Activated B cell treated with CpG ODN at 0.5 μM for 24 hours (primary cell): ENCODE measurements at regions not wholly inside any gene's neighbourhood (a gene's known extent, or its start where the extent isn't known, plus 50 kb on each side); places are given as distances from the start of the nearest gene placed in this dataset.

ENCODE experiments used
- ATAC-seq: fragments of 200-7000 bp; cut with Tn5 transposase; one replicate; pipeline ENCODE4 v1.10.0; 2021; ENCODE audit warnings: low read depth, mild to moderate bottlenecking, moderate library complexity
- CTCF ChIA-PET: fragments of 350-600 bp; sonication (Branson Sonifier 250); formaldehyde crosslinking; loops from one replicate; lab custom pipeline; 2021; ENCODE audit warnings: antibody characterized with exemption; lab: Charles Lee
- POLR2A ChIA-PET: fragments of 350-600 bp; sonication (Branson Sonifier 250); formaldehyde crosslinking; loops from one replicate; lab custom pipeline; 2021; ENCODE audit warnings: antibody characterized with exemption; lab: Charles Lee
- DNase-seq: peaks from one replicate; pipeline ENCODE4 v3.0.0; 2022
- H3K27ac Mint-ChIP-seq: one replicate; pipeline ENCODE4 v1.8.0; 2020; ENCODE audit warnings: mixed read lengths
- H3K27me3 Mint-ChIP-seq: one replicate; pipeline ENCODE4 v1.8.0; 2021; ENCODE audit warnings: mixed read lengths
- H3K36me3 Mint-ChIP-seq: one replicate; pipeline ENCODE4 v1.8.0; 2021; ENCODE audit warnings: low read depth, mixed read lengths
- H3K4me1 Mint-ChIP-seq: one replicate; pipeline ENCODE4 v1.8.0; 2021; ENCODE audit warnings: mixed read lengths
- H3K4me3 Mint-ChIP-seq: one replicate; pipeline ENCODE4 v1.8.0; 2020; ENCODE audit warnings: mild to moderate bottlenecking, mixed read lengths
- H3K9me3 Mint-ChIP-seq: one replicate; pipeline ENCODE4 v1.8.0; 2020; ENCODE audit warnings: mixed read lengths
- CTCF ChIP-seq: fragments of 200-600 bp; IDR thresholded peaks from one replicate; pipeline ENCODE4 v1.8.0; 2022; ENCODE audit warnings: antibody characterized with exemption, mild to moderate bottlenecking
- intact Hi-C: fragments of 100-400 bp; cut with micrococcal nuclease; formaldehyde crosslinking; loops from one replicate; pipeline ENCODE4 v1.15.1; 2024

DNA sequence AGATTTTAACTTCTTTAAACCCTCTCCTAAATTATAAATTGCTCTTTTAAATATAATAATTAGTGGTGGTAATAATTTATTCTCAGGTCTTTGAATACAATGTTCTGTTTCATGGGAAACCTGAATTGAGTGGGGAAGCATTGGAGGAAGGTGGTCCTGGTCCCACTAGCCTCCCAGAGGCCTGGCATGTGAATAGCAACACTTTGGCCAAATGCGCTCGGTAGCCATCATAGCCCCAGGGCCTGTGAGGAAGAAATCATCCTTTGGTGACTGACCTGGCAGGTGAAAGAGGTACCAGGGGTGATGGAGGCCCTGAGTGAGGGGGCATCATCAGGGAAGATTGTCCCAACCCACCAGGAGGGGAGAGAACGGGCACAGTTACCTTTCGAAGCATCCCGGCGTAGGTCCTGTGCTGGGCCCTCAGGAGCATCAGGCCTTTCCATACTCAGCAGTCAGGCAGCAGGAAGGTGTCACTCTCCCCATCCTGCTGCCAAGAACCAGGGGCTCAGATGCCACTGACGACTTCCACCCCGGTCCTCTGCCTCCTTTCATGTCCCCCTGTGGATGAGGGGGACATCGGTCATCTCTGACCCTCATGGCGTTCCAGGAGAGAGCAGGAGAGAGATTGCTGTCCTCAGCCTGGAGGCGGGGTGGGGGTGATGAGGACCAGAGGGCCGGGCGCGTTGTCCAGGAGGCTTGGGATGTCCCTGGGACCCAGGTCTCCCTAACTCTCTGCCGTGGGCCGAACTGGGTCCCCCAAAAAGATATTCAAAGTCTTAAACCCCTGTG is 78.6 kb upstream of the HPCAL1 start:
- ATAC-seq: no peak
- no peak overlapping the region for H3K27ac Mint-ChIP-seq
- intact Hi-C loops: no loop called here
- no peaks in the 10 kb centered on the region for H3K4me1 Mint-ChIP-seq
- TF ChIP-seq CTCF: no peak
- CTCF ChIA-PET: no interaction called here
- no peaks in the 10 kb centered on the region for H3K36me3 Mint-ChIP-seq
- no peak overlapping the region for H3K4me3 Mint-ChIP-seq
- POLR2A ChIA-PET: no interaction called here
- H3K27me3 Mint-ChIP-seq: peaks cover 2% of the 10 kb centered on the region
- H3K9me3 Mint-ChIP-seq: no peaks in the 10 kb centered on the region
- no peak for DNase-seq

- intact Hi-C loops: no loop called here
- ATAC-seq (no peak), DNase-seq (no peak)
- no peaks in the 10 kb centered on the region for H3K9me3 Mint-ChIP-seq
- H3K36me3 Mint-ChIP-seq: no peaks in the 10 kb centered on the region
- no peak overlapping the region for H3K4me3 Mint-ChIP-seq
- peaks cover 2% of the 10 kb centered on the region for H3K27me3 Mint-ChIP-seq
- TF ChIP-seq CTCF: no peak
- POLR2A ChIA-PET: no interaction called here
- H3K4me1 Mint-ChIP-seq: no peaks in the 10 kb centered on the region
- H3K27ac Mint-ChIP-seq: no peak overlapping the region
- CTCF ChIA-PET: no interaction called here
Observed at GRCh38 chr2:10224734-10225133, 78.0 kb upstream of the HPCAL1 start.

GRCh38 chr2:10225291-10226037 is 77.2 kb upstream of the HPCAL1 start:
- Mint-ChIP-seq H3K27me3 (peaks cover 1% of the 10 kb centered on the region), H3K36me3 (no peaks in the 10 kb centered on the region), H3K9me3 (no peaks in the 10 kb centered on the region), H3K4me3 (no peak overlapping the region), H3K27ac (no peak overlapping the region), H3K4me1 (no peaks in the 10 kb centered on the region)
- DNase-seq (no peak), ATAC-seq (no peak)
- TF ChIP-seq CTCF: no peak
- POLR2A ChIA-PET: no interaction called here
- intact Hi-C loops: no loop called here
- CTCF ChIA-PET: no interaction called here

DNA sequence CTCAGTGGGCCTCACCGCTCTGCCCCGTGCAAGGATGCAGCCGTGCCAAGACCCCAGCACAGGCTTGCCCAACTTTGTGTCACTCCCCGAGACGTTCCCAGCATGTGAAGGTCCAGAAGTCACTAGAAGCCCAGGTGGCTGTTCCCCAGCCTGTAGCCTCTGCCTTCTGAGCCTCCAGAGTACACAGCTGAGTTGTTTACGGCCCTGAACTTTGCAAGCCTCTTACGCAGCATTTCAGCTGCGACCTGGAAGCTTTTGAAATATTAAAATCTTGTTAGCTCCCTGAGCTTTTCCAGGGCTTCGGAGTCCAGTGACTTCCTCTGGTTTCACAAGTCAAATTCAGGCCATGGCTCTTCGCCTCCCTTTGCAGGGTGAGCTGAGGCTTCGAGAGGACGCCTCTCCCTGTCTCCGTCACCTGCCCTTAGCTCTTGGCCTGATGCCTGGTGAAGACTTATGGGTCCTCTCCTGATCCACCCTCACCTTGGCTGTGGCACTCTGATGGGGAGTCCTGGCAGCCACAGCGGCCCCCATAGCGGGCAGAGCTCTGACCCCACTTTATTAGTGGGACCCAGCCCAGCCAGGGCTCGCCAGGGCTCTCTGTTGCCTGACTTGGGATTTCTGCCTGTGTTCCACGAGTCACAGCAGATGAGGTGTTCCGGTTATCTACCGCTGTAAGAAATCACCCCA is 76.5 kb upstream of the HPCAL1 start:
- Mint-ChIP-seq H3K4me3 (no peak overlapping the region), H3K27ac (no peak overlapping the region), H3K36me3 (no peaks in the 10 kb centered on the region), H3K9me3 (no peaks in the 10 kb centered on the region), H3K4me1 (no peaks in the 10 kb centered on the region), H3K27me3 (no peaks in the 10 kb centered on the region)
- POLR2A ChIA-PET: no interaction called here
- no peak for TF ChIP-seq CTCF
- ATAC-seq (no peak), DNase-seq (no peak)
- intact Hi-C loops: no loop called here
- CTCF ChIA-PET: no interaction called here
